GM19328 (cell line): ENCODE measurements at regions not wholly inside any gene's neighbourhood (a gene's known extent, or its start where the extent isn't known, plus 50 kb on each side); places are given as distances from the start of the nearest gene placed in this dataset.
"Not testable (repeated sequence)": the region's sequence is repeated elsewhere in the genome, so short reads cannot be mapped to it uniquely, and the experiment has no call there.

Experiments
- ATAC-seq: cut with Tn5 transposase; IDR thresholded peaks from one replicate; pipeline ENCODE4 v1.9.1; 2021; ENCODE audit warnings: mild to moderate bottlenecking, moderate library complexity; ENCODE audit not compliant: unreplicated experiment

GRCh38 chr10:84698989-84699388 lies 370.6 kb downstream of the CCSER2 start:
- no peak for ATAC-seq

- ATAC-seq: no peak
These were observed 372.4 kb downstream of the CCSER2 start for GRCh38 chr10:84700668-84701369.

- no peak for ATAC-seq
These were observed 373.0 kb downstream of the CCSER2 start for GRCh38 chr10:84701370-84701720.

- no peak for ATAC-seq
These were observed 375.7 kb downstream of the CCSER2 start for GRCh38 chr10:84704101-84704500.

- ATAC-seq: no peak
These were observed 378.0 kb downstream of the CCSER2 start for GRCh38 chr10:84706431-84706830.

- ATAC-seq: no peak
These were observed 378.5 kb downstream of the CCSER2 start for GRCh38 chr10:84706875-84707274.

- ATAC-seq: peak; percentile 65
These were observed 387.5 kb downstream of the CCSER2 start for GRCh38 chr10:84715911-84716310.

- ATAC-seq: no peak
These were observed 390.7 kb downstream of the CCSER2 start for GRCh38 chr10:84718877-84719616.

GRCh38 chr10:84719687-84720086 lies 391.3 kb downstream of the CCSER2 start:
- ATAC-seq: no peak

- no peak for ATAC-seq
These were observed 399.0 kb downstream of the CCSER2 start for GRCh38 chr10:84727398-84727797.

- ATAC-seq: not testable (repeated sequence)
These were observed 410.7 kb downstream of the CCSER2 start for GRCh38 chr10:84739126-84739525.

- no peak for ATAC-seq
These were observed 411.3 kb downstream of the CCSER2 start for GRCh38 chr10:84739641-84740040.

GRCh38 chr10:84743483-84743882 lies 415.1 kb downstream of the CCSER2 start:
- ATAC-seq: no peak

GRCh38 chr10:84755311-84755710 lies 426.9 kb downstream of the CCSER2 start:
- no peak for ATAC-seq

GRCh38 chr10:84756653-84757052 lies 428.3 kb downstream of the CCSER2 start:
- not testable (repeated sequence) for ATAC-seq

- not testable (repeated sequence) for ATAC-seq
These were observed 433.7 kb downstream of the CCSER2 start for GRCh38 chr10:84761994-84762614.

GRCh38 chr10:84762754-84763394 lies 434.5 kb downstream of the CCSER2 start:
- no peak for ATAC-seq

GRCh38 chr10:84763965-84764364 lies 435.6 kb downstream of the CCSER2 start:
- no peak for ATAC-seq

- ATAC-seq: no peak
These were observed 436.7 kb downstream of the CCSER2 start for GRCh38 chr10:84765086-84765485.

- no peak for ATAC-seq
These were observed 437.3 kb downstream of the CCSER2 start for GRCh38 chr10:84765656-84766055.

- no peak for ATAC-seq
These were observed 438.5 kb downstream of the CCSER2 start for GRCh38 chr10:84766923-84767322.

- ATAC-seq: no peak
These were observed 439.7 kb downstream of the CCSER2 start for GRCh38 chr10:84768132-84768531.
